HG02840 (cell line): ENCODE measurements at regions not wholly inside any gene's neighbourhood (a gene's known extent, or its start where the extent isn't known, plus 50 kb on each side); places are given as distances from the start of the nearest gene placed in this dataset.

Experiments
- ATAC-seq: cut with Tn5 transposase; IDR thresholded peaks from one replicate; pipeline ENCODE4 v1.9.1; 2021; ENCODE audit warnings: mild to moderate bottlenecking, moderate library complexity, moderate number of reproducible peaks; ENCODE audit not compliant: unreplicated experiment, low FRiP score

DNA sequence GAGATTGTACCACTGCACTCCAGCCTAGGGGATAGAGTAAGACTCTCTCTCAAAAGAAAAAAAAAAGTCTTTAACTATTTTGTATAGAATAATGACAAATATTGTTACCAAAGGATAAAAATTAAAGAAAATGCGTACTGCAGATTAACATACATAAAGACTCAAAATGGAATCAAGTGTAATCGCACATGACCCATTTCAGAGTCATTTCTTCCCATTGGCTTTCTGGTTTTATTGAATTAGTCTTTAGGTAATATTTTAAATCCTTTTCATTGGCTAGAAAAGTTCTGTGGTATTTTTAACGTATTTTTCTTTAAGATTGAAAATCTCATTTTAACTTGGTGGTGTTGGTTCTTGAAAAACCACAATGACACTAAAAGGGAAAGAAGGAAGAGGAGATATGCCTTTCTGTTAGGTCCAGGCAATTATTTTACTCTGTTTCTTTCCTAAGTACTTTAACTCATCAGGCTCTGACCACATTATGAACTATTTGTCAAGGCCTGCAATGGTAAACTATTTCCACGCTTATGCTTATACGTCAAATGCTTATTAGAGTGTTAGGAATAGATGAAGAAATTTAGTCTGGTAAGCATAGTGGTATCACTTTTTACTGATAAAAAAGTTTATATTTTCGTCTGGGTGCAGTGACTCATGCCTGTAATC is 52.3 kb downstream of the PLEKHG1 start:
- ATAC-seq, result no peak

- no peak for ATAC-seq
These were observed 53.3 kb downstream of the PLEKHG1 start for GRCh38 chr6:150652848-150653613.

GRCh38 chr6:150654608-150655007 is 54.9 kb downstream of the PLEKHG1 start:
- ATAC-seq, result no peak

DNA sequence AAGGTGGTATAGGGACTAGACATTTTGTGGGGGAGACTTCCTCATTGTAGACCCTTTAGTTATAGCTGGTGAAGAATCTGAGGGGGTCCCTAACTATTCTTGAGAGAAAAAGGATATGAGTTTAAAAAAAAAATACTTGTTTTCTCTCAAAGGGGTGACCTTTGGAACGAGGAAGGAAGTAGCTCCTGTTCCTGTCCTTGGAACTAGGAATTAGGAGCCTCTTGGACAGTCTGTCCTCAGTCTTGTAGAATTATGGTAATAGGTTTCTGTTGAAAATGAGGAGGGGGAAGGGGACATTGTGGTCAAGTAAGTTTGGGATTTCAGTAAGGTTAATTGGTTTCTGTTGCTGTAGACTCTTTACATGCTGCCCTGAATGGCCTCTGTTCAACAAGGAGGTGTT is 56.5 kb downstream of the PLEKHG1 start:
- no peak for ATAC-seq

DNA sequence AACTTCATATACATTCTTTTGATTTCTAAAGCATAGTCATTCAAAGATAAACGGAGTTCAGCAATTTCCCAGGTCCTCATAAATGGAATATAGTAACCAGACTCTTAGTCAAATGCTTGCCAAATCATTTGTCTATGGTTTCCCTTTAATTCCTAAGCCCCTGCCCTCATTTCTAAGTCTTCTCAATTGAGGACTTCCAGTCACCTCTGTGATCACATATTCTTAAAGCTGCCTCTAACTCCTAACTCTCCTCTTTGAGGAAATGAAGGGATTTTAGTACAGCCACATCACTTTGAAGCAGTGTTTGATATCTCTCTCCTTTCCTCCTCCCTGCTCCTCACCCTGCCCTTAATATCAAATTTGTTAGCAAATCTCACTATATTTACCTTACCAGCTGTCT is 58.7 kb downstream of the PLEKHG1 start:
- ATAC-seq, result no peak

GRCh38 chr6:150659046-150659763 is 59.5 kb downstream of the PLEKHG1 start:
- ATAC-seq, result no peak

DNA sequence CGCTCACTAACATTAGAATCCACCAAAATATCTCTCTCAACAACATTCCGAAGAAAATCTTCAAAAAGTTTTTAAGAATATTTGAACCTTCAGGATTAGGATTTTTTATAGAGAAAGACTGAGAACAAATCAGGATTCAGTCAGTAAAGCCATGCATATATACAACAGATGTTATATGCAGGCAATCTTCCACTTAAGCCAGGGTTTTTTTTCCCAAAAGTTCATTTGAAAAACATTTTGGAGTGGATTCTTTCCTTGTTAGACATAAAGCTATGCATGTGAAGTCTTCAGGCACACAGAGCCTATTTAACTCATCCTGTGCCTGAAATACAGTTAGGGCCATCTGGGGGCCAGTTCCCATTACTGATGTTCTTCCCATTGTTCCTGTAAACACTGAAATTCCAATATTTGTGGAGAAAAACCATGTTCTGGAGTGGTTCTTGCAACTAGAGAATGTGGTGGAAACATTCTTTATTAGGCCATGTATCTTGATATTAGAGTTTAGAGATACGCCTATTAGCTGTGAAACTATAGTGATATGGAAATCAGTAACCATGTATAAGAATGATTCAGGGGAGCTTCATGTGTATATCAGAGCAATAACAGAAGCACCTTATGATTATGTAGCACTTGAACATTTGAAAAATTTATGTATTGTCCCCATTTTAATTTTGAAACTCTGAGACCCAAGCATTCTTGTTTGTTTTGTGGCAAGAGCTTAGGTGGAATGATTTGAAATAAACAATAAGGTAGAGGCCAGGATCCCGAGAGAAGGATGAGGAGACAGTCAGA is 61.7 kb downstream of the PLEKHG1 start:
- no peak for ATAC-seq

- ATAC-seq, result no peak
These were observed 63.1 kb downstream of the PLEKHG1 start for GRCh38 chr6:150662814-150663213.

GRCh38 chr6:150664091-150664490 is 64.4 kb downstream of the PLEKHG1 start:
- no peak for ATAC-seq

DNA sequence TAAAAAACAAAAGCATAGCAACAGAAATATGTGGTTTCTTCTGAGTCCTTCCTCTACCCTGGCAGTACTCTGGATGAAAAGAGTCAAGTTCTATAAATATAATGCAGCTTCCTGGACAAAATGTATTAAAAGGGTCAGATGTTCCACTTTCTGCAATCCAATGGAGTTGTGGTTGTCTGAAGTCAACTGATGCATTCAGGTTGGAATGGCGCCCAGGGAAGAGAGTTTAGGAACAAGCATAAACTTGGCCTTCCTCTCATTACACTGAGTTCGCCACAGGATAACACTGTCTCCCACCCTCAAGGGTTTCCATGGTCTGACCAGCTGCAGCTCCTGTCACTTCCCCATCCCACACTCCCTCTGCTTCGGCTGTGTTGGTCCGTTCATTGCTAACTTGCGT is 66.4 kb downstream of the PLEKHG1 start:
- no peak for ATAC-seq

DNA sequence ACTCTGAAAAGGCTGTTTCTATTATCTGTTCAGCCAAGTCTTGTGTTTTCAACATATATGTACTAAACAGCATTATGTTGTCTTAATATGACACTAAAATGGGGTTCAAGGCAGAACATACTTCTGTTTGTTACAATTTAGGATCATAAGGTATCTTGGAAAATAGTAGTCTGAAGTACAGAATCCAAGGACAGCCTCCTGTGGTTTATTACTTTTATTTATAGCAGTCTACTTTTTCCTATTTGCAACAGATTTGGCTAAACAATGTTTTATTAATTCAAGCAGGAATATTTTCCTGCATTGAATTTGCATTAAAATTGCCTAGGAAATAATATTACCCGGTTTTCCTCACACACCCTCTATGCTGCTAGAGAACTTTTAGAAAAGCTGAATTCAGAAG is 67.7 kb downstream of the PLEKHG1 start:
- no peak for ATAC-seq

- ATAC-seq, result no peak
These were observed 68.5 kb downstream of the PLEKHG1 start for GRCh38 chr6:150667977-150668716.

DNA sequence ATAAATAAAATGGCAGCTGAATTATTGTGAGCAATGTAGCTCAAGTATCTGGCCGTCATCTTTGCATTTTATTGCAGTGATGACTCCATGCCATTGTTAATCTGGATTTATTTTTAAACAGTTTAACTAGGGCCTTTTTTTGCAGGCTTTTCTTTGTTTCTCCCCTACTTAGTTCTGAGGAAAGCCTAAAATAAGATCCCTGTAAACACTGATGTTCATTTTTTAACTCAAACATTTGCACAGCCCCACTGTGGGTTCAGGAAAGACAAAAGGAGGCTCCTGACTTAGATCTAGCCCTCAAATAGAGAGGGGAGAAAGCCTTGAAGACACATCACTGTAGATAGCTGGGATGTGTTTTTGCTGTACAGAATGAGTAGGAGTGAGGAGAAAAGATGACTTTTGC is 69.2 kb downstream of the PLEKHG1 start:
- no peak for ATAC-seq

- ATAC-seq, result no peak
These were observed 70.6 kb downstream of the PLEKHG1 start for GRCh38 chr6:150670311-150670710.

DNA sequence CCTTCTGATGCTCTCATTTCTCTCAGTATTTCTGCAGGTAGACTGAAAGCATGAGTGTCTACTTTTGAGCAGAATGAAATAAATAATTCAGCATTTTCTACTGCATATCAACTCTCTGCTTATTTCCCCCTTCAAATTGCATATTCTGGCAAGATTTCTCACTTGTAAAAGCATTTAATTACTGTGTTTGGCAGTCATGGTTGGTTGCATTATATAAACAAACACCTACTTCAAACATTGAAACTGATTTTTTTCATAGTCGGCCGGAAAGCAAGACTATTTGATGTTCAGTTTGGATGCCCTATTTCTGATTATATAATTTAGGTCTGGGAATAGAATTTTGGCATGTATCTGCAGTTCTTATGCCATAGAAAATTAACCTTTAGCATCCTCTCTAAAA is 73.1 kb downstream of the PLEKHG1 start:
- ATAC-seq, result no peak

DNA sequence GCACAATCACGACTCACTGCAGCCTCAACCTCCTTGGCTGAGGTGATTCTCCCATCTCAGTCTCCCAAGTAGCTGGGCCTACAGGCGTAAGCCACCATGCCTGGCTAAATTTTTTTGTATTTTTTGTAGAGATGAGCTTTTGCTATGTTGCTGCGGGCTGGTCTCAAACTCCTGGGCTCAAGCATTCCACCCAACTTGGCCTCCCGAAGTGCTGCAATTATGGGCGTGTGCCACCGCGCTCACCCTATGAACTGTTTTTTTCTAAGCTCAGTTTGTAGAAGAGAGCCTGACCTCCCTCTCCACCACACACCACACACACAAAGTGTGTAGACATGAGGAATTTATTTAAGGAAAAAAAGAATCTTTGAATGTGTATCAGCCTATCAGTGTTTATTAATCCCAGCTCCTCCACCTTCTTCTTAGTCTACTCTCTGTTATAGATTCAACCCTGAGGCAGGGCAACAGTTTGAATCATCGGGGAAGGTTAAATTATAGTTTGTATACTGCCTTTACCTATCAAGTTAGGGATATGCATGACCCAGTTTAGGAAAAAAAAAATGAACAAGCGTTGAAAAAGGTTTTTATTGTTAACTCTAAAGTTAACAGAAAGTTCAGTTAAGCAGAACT is 74.1 kb downstream of the PLEKHG1 start:
- no peak for ATAC-seq

DNA sequence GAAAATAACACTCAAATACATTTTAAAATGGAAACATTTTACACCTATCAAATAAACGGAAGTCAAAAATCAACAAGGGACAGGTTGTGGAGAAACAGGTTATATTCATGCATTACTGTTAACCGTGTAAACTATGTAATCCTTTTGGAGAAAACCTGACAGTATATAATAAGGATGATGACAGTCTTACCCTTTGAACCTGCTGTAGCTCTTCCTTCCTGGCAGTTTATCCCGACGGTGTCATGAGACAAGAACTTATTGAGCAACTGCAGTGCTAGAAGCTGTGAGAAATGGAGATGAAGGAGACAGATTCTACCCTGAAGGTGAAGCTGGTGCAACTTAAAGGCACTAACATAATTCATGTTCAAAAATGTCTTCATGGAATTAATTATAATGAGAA is 76.7 kb downstream of the PLEKHG1 start:
- no peak for ATAC-seq

DNA sequence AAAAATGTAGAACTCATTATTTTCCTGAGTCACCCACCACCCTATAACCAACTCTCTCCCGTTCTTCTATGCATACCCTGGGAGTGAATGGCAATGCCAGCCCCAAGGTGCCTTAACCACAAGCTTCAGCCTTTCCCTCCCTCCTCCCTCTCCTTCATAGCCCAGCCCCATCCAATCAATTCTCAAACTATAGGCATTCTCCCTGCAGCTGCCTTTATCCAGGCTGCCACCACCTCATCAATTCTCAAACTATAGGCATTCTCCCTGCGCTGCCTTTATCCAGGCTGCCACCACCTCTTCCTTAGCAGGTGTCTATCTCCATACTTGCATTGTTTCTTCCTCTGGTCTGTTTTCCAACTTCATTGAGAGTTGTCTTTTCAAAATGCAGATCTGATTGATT is 77.1 kb downstream of the PLEKHG1 start:
- ATAC-seq, result no peak

DNA sequence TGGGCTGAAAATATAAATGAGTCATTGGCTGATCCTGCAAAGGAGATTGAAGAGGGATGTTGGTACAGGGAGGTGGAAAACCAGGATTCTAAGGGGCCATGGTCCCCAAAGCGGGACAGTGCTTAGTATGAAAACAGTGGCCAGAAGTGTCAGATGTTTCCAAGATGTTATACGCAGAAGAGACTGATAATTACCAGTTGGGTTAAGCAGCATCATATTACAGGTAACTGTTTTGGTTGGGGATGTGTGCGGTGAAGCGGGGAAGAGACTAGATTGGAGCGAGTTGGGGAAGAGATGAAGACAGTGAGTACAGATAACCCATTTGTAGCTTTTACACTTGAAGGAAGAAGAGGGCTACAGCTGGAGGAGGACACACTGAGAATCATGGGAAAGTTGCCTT is 80.8 kb downstream of the PLEKHG1 start:
- ATAC-seq, result no peak
